SK-N-MC (cell line): ENCODE measurements at regions not wholly inside any gene's neighbourhood (a gene's known extent, or its start where the extent isn't known, plus 50 kb on each side); places are given as distances from the start of the nearest gene placed in this dataset.

Source experiments
- DNase-seq: peaks from one replicate; pipeline ENCODE4 v3.0.0-alpha.2; 2011; ENCODE audit warnings: low read depth, low spot score
- H3K27ac ChIP-seq: fragments of 200-600 bp; sonication (generic); 2 replicates; pipeline ENCODE4 v1.5.1; 2016; ENCODE audit warnings: mixed run types
- H3K36me3 ChIP-seq: fragments of 200-600 bp; sonication (generic); 2 replicates; pipeline ENCODE4 v1.6.1; 2017; ENCODE audit warnings: antibody characterized with exemption, low read length, mixed read lengths; ENCODE audit not compliant: insufficient read depth
- H3K4me3 ChIP-seq: fragments of 200-600 bp; sonication (generic); 2 replicates; pipeline ENCODE4 v1.5.1; 2016
- H3K9ac ChIP-seq: fragments of 200-600 bp; sonication (generic); 2 replicates; pipeline ENCODE4 v1.8.0; 2017; ENCODE audit warnings: mixed run types, mixed read lengths; ENCODE audit not compliant: insufficient read length
- H3K9me3 ChIP-seq: fragments of 200-600 bp; sonication (generic); 2 replicates; pipeline ENCODE4 v1.6.1; 2017; ENCODE audit warnings: low read depth, mild to moderate bottlenecking, antibody characterized with exemption, low read length, moderate library complexity, mixed read lengths
- EZH2 ChIP-seq: fragments of 200-600 bp; sonication (generic); IDR thresholded peaks from one replicate; pipeline ENCODE4 v1.6.1; 2017; ENCODE audit warnings: antibody characterized with exemption
- FOXP2 ChIP-seq: optimal IDR thresholded peaks from 2 replicates; pipeline ENCODE3; 2011; ENCODE audit warnings: mild to moderate bottlenecking, moderate library complexity; ENCODE audit not compliant: insufficient read depth; ENCODE audit errors: extremely low read length, control extremely low read depth
- POLR2AphosphoS5 ChIP-seq: IDR thresholded peaks from 2 replicates; pipeline ENCODE4 v1.6.1; 2012; ENCODE audit warnings: mild to moderate bottlenecking, low read depth, low read length, borderline replicate concordance

DNA sequence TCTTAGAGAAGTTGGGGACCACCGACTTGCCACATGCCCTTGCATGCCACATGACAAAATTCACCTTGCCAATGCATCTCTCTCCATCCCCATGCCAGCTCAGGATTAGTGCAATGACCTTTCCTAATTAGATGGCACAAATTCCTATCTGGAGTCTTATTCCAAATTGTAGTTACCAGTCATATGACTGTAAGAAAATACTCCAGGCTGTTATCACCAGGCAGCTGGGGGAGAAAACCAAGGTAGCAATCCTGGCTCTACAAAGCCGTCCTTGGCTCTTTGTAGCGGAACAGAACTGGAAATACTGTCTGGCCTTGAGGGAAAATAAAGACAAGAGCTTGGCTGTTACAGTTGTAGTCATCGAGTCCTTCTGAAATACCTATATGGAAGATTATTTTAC is 208.5 kb upstream of the DIO2 start:
- Histone ChIP-seq H3K9ac (no peak overlapping the region), H3K27ac (no peak overlapping the region), H3K9me3 (no peaks in the 10 kb centered on the region), H3K4me3 (no peak overlapping the region), H3K36me3 (no peaks in the 10 kb centered on the region)
- no peak for DNase-seq
- no peak for TF ChIP-seq EZH2
- TF ChIP-seq FOXP2 = no peak
- TF ChIP-seq POLR2AphosphoS5 = no peak

- no peak for TF ChIP-seq FOXP2
- H3K27ac ChIP-seq = no peak overlapping the region
- H3K4me3 ChIP-seq = no peak overlapping the region
- no peak for DNase-seq
- H3K9me3 ChIP-seq = no peaks in the 10 kb centered on the region
- H3K36me3 ChIP-seq = no peaks in the 10 kb centered on the region
- no peak overlapping the region for H3K9ac ChIP-seq
Observed at GRCh38 chr14:80419345-80419744, 208.0 kb upstream of the DIO2 start.

DNA sequence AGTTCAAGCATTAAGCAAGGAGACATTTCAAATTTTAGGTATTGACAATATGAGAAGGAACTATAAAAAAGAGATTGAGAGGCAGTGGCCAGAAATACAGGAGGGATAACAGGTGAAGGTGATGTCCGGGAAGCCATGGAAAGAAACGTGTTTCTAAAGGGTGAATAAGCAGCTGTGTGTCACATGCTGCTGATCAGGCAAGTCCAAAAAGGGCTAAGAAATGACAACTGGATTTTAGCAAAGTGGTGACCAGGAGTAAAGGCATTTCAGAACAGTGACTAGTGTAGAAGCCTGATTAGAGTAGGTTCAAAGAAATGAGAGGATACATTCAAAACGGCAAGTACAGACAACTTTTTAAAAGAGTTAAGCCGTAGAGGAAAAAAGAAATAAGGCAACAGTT is 204.3 kb upstream of the DIO2 start:
- no peak for DNase-seq
- H3K27ac ChIP-seq = no peak overlapping the region
- no peak overlapping the region for H3K9ac ChIP-seq
- TF ChIP-seq POLR2AphosphoS5 (no peak), FOXP2 (no peak), EZH2 (no peak)
- no peak overlapping the region for H3K4me3 ChIP-seq
- H3K9me3 ChIP-seq = no peaks in the 10 kb centered on the region
- no peaks in the 10 kb centered on the region for H3K36me3 ChIP-seq

DNA sequence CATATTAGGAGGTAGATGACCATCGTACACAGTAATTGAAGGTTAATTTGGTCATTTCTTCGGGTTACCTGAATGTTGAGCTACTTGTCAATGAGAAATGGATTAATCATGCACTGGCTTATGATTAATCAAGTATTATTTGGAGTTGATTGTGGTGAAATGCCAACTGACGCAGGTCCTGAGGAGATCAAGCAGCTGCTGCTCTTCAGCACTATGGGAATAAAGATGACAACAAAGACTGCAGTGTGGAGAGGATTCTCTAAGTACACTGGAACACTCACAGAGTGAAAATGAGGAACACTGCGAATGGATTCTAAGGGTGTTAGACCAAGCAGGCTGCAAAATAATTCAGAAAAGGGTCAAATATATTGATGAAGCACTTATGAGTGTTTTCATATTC is 202.8 kb upstream of the DIO2 start:
- TF ChIP-seq EZH2 (no peak), POLR2AphosphoS5 (no peak)
- Histone ChIP-seq H3K9me3 (no peaks in the 10 kb centered on the region), H3K27ac (no peak overlapping the region), H3K36me3 (no peaks in the 10 kb centered on the region), H3K4me3 (no peak overlapping the region), H3K9ac (no peak overlapping the region)
- DNase-seq = no peak

GRCh38 chr14:80404413-80404812 is 193.1 kb upstream of the DIO2 start:
- H3K4me3 ChIP-seq = no peak overlapping the region
- H3K9me3 ChIP-seq = no peaks in the 10 kb centered on the region
- TF ChIP-seq FOXP2 (no peak), POLR2AphosphoS5 (no peak), EZH2 (no peak)
- no peaks in the 10 kb centered on the region for H3K36me3 ChIP-seq
- no peak overlapping the region for H3K27ac ChIP-seq
- H3K9ac ChIP-seq = no peak overlapping the region
- DNase-seq = no peak

DNA sequence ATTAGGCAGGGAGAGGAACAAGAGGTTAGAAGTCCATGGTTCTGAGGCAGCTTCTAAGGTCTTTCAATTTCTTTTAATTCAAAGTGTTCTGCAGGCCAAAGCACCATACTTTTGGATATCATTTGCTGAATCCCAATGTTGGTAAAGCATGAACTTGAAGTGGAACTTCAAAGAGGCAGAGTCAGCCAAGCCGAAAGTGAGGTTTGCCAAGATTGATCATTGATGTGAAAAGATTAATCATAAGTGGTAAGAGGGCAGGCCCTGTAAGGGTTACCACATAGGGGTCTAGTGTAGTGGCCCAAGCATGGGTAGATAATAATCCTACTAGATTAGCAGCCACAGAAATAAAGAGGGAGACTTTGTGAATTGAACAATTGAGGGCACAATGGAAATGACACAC is 191.7 kb upstream of the DIO2 start:
- H3K9me3 ChIP-seq = no peaks in the 10 kb centered on the region
- DNase-seq = no peak
- H3K9ac ChIP-seq = no peak overlapping the region
- no peak overlapping the region for H3K27ac ChIP-seq
- no peak for TF ChIP-seq POLR2AphosphoS5
- TF ChIP-seq FOXP2 = no peak
- no peak for TF ChIP-seq EZH2
- no peak overlapping the region for H3K4me3 ChIP-seq
- no peaks in the 10 kb centered on the region for H3K36me3 ChIP-seq

GRCh38 chr14:80395031-80395430 is 183.7 kb upstream of the DIO2 start:
- Histone ChIP-seq H3K4me3 (no peak overlapping the region), H3K36me3 (no peaks in the 10 kb centered on the region), H3K9me3 (no peaks in the 10 kb centered on the region), H3K9ac (no peak overlapping the region), H3K27ac (no peak overlapping the region)
- TF ChIP-seq FOXP2 (no peak), EZH2 (no peak), POLR2AphosphoS5 (no peak)
- no peak for DNase-seq

- no peak overlapping the region for H3K27ac ChIP-seq
- H3K36me3 ChIP-seq = no peaks in the 10 kb centered on the region
- H3K4me3 ChIP-seq = no peak overlapping the region
- DNase-seq = no peak
- no peaks in the 10 kb centered on the region for H3K9me3 ChIP-seq
- TF ChIP-seq EZH2 (no peak), FOXP2 (no peak), POLR2AphosphoS5 (no peak)
- H3K9ac ChIP-seq = no peak overlapping the region
Observed at GRCh38 chr14:80393766-80394165, 182.5 kb upstream of the DIO2 start.

GRCh38 chr14:80390906-80391305 is 179.6 kb upstream of the DIO2 start:
- DNase-seq = no peak
- Histone ChIP-seq H3K9ac (no peak overlapping the region), H3K9me3 (no peaks in the 10 kb centered on the region), H3K27ac (no peak overlapping the region), H3K36me3 (no peaks in the 10 kb centered on the region), H3K4me3 (no peak overlapping the region)
- TF ChIP-seq EZH2 = no peak
- no peak for TF ChIP-seq FOXP2
